ENCODE measurements at regions not wholly inside any gene's neighbourhood (a gene's known extent, or its start where the extent isn't known, plus 50 kb on each side); places are given as distances from the start of the nearest gene placed in this dataset.

DNA sequence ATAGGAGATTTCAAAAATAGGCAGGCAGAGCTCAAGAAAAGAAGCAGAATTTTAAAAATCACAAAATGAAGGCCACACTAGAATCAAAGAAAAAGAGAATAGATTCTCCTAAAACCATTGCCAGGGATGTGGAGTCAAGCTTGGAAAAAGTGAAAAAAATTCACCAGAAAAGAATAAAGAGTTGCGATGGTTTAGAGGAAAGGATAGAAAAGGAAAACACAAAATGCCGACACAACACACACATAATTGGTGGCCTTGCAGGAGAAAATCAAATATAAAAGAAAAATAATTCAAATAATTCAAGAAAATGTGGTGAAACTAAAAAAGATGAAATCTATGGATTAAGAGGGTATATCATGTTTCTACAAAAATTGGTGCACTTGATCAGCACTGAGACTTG lies 181.6 kb upstream of the C14orf180 start:
- TF ChIP-seq, protein P1, sequence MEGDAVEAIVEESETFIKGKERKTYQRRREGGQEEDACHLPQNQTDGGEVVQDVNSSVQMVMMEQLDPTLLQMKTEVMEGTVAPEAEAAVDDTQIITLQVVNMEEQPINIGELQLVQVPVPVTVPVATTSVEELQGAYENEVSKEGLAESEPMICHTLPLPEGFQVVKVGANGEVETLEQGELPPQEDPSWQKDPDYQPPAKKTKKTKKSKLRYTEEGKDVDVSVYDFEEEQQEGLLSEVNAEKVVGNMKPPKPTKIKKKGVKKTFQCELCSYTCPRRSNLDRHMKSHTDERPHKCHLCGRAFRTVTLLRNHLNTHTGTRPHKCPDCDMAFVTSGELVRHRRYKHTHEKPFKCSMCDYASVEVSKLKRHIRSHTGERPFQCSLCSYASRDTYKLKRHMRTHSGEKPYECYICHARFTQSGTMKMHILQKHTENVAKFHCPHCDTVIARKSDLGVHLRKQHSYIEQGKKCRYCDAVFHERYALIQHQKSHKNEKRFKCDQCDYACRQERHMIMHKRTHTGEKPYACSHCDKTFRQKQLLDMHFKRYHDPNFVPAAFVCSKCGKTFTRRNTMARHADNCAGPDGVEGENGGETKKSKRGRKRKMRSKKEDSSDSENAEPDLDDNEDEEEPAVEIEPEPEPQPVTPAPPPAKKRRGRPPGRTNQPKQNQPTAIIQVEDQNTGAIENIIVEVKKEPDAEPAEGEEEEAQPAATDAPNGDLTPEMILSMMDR (IDR thresholded peaks at IDR 0.05) = no peak
- no peak for TF ChIP-seq ZFX (IDR thresholded peaks at IDR 0.05; ENCODE audit: borderline replicate concordance)

Measured in 22Rv1 (cell line).